Esophagus muscularis mucosa (tissue), 4 donors: ENCODE measurements at regions not wholly inside any gene's neighbourhood (a gene's known extent, or its start where the extent isn't known, plus 50 kb on each side); places are given as distances from the start of the nearest gene placed in this dataset.

ENCODE experiments used
- DNase-seq: peaks from one replicate; pipeline ENCODE4 v3.0.0-alpha.2; 2017; ENCODE audit errors: extremely low spot score
- H3K27ac ChIP-seq, 4 donors: fragments of 200-600 bp; sonication (generic); replicated peaks in 1 of 4; 1 replicate in 3 of 4; 2 replicates in 1 of 4; pipeline ENCODE4 v1.5.1; 2016 to 2019; ENCODE audit warnings: mild to moderate bottlenecking in 1 of 4
- H3K27me3 ChIP-seq, 4 donors: fragments of 200-600 bp; sonication (generic); one replicate each; pipeline versions ENCODE4 v1.5.1 to v1.6.0; 2016 to 2019
- H3K36me3 ChIP-seq, 4 donors: fragments of 200-600 bp; sonication (generic); one replicate each; pipeline ENCODE4 v1.5.1; 2016 to 2019
- H3K4me1 ChIP-seq, 4 donors: fragments of 200-600 bp; sonication (generic); one replicate each; pipeline ENCODE4 v1.5.1; 2016 to 2019
- H3K4me3 ChIP-seq, 4 donors: fragments of 200-600 bp; sonication (generic); 1 replicate in 2 of 4; 2 replicates in 2 of 4; pipeline ENCODE4 v1.5.1; 2016 to 2019; ENCODE audit warnings: mild to moderate bottlenecking in 4 of 4, moderate library complexity in 1 of 4
- H3K9me3 ChIP-seq, 4 donors: fragments of 200-600 bp; sonication (generic); 1 replicate in 3 of 4; 2 replicates in 1 of 4; pipeline ENCODE4 v1.5.1; 2016 to 2019
- CTCF ChIP-seq, 3 experiments: fragments of 200-600 bp in 2 of 3; fragments of 450-650 bp in 1 of 3; sonication (generic) in 2 of 3; IDR thresholded peaks; one replicate each; pipeline ENCODE4 v1.5.1; 2017 to 2019; ENCODE audit warnings: antibody characterized with exemption in 3 of 3, mild to moderate bottlenecking in 2 of 3, moderate library complexity in 1 of 3
- EP300 ChIP-seq: sonication (generic); formaldehyde crosslinking; IDR thresholded peaks from one replicate; pipeline ENCODE4 v1.6.1; 2017; ENCODE audit warnings: antibody characterized with exemption
- POLR2A ChIP-seq: fragments of 450-650 bp; IDR thresholded peaks from one replicate; pipeline ENCODE4 v1.6.1; 2017; ENCODE audit warnings: antibody characterized with exemption, moderate library complexity, mild to moderate bottlenecking, low read depth
- POLR2AphosphoS5 ChIP-seq, 2 donors: sonication (generic); formaldehyde crosslinking; IDR thresholded peaks; one replicate each; pipeline ENCODE4 v1.6.1; 2017; ENCODE audit warnings: antibody characterized with exemption in 2 of 2
- WGBS: methylation state at CpG from one replicate; pipeline ENCODE4 v1.1.5; 2018; 5-methylcytosine and 5-hydroxymethylcytosine counted together
- intact Hi-C: fragments of 100-400 bp; cut with DNase I; formaldehyde crosslinking; loops from one replicate; pipeline ENCODE4 v1.15.1; 2023

GRCh38 chr9:97768746-97769145, 71.6 kb upstream of the XPA start:
- 79% methylated on average over 7 of the region's 7 CpGs for WGBS
- Histone ChIP-seq H3K36me3 (no peaks in the 10 kb centered on the region), H3K27me3 (peaks cover 0 to 44% (median 0%) of the 10 kb centered on the region in 4 donors), H3K4me1 (no peaks in the 10 kb centered on the region), H3K4me3 (no peak overlapping the region), H3K9me3 (no peaks in the 10 kb centered on the region), H3K27ac (no peak overlapping the region)
- no peak for TF ChIP-seq POLR2AphosphoS5 (IDR thresholded peaks at IDR 0.05)
- no peak for TF ChIP-seq EP300
- TF ChIP-seq CTCF (IDR thresholded peaks at IDR 0.05): no peak
- TF ChIP-seq POLR2A: no peak
- no peak for DNase-seq
- intact Hi-C loops: no loop called here

GRCh38 chr9:97769208-97769607, 72.1 kb upstream of the XPA start:
- TF ChIP-seq POLR2A (no peak), POLR2AphosphoS5 (IDR thresholded peaks at IDR 0.05) (no peak), EP300 (no peak), CTCF (IDR thresholded peaks at IDR 0.05) (no peak)
- H3K27me3 ChIP-seq: peaks cover 0 to 46% (median 0%) of the 10 kb centered on the region in 4 donors
- no peak for DNase-seq
- intact Hi-C loops: no loop called here
- H3K36me3 ChIP-seq: no peaks in the 10 kb centered on the region
- no peak overlapping the region for H3K4me3 ChIP-seq
- H3K9me3 ChIP-seq: no peaks in the 10 kb centered on the region
- H3K27ac ChIP-seq: no peak overlapping the region
- H3K4me1 ChIP-seq: no peaks in the 10 kb centered on the region
- WGBS: 45% methylated on average over 5 of the region's 5 CpGs

GRCh38 chr9:97770808-97771372, 73.8 kb upstream of the XPA start:
- Histone ChIP-seq H3K27ac (no peak overlapping the region), H3K27me3 (peaks cover 0 to 46% (median 0%) of the 10 kb centered on the region in 4 donors), H3K4me1 (no peaks in the 10 kb centered on the region), H3K9me3 (no peaks in the 10 kb centered on the region), H3K4me3 (no peak overlapping the region), H3K36me3 (no peaks in the 10 kb centered on the region)
- WGBS: 60% methylated on average over 1 of the region's 1 CpG
- no peak for DNase-seq
- intact Hi-C loops: no loop called here
- TF ChIP-seq POLR2A: no peak
- no peak for TF ChIP-seq POLR2AphosphoS5 (IDR thresholded peaks at IDR 0.05)
- TF ChIP-seq CTCF (IDR thresholded peaks at IDR 0.05): no peak
- no peak for TF ChIP-seq EP300

GRCh38 chr9:97771641-97772040, 74.5 kb upstream of the XPA start:
- 87% methylated on average over 3 of the region's 3 CpGs for WGBS
- DNase-seq: no peak
- intact Hi-C loops: no loop called here
- Histone ChIP-seq H3K4me3 (no peak overlapping the region), H3K27me3 (peaks cover 0 to 43% (median 0%) of the 10 kb centered on the region in 4 donors), H3K4me1 (no peaks in the 10 kb centered on the region), H3K27ac (no peak overlapping the region), H3K9me3 (no peaks in the 10 kb centered on the region), H3K36me3 (no peaks in the 10 kb centered on the region)
- TF ChIP-seq POLR2AphosphoS5 (IDR thresholded peaks at IDR 0.05) (no peak), POLR2A (no peak)

- Histone ChIP-seq H3K27ac (no peak overlapping the region), H3K4me3 (no peak overlapping the region), H3K36me3 (no peaks in the 10 kb centered on the region), H3K4me1 (no peaks in the 10 kb centered on the region), H3K9me3 (no peaks in the 10 kb centered on the region), H3K27me3 (peaks cover 0 to 42% (median 0%) of the 10 kb centered on the region in 4 donors)
- intact Hi-C loops: no loop called here
- 60% methylated on average over 4 of the region's 4 CpGs for WGBS
- DNase-seq: no peak
- TF ChIP-seq POLR2A: no peak
- no peak for TF ChIP-seq CTCF (IDR thresholded peaks at IDR 0.05)
- no peak for TF ChIP-seq POLR2AphosphoS5 (IDR thresholded peaks at IDR 0.05)
- TF ChIP-seq EP300: no peak
These were observed 75.0 kb upstream of the XPA start for GRCh38 chr9:97772145-97772544.
